ENCODE measurements at regions not wholly inside any gene's neighbourhood (a gene's known extent, or its start where the extent isn't known, plus 50 kb on each side); places are given as distances from the start of the nearest gene placed in this dataset.

DNA sequence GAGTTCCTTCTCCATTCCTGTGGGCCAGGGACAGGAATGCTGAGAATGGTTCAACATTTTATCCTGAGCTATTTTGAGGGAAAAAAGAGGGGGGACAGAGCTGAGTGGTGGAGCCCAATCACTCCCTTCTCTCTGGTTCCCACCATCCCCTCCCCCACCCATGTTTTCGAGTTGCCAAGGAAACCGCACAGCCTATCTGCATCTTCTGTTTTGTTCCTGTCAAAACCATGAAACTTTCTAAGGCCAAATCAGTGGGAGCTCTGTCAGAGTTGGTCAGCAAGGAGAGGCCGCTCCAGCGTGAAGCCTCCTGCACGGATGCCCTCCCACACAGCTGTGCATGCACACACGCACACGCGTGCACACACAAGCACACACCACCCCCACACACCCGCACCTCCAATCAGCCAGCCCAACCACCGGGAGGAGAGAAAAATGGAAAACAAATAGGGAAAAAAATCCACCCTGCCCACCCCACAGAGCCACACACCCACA lies 54.5 kb upstream of the ATP2B4 start:
- TF ChIP-seq EZH2 (IDR thresholded peaks at IDR 0.05; ENCODE audit: low read depth): no peak
- TF ChIP-seq, protein P1, sequence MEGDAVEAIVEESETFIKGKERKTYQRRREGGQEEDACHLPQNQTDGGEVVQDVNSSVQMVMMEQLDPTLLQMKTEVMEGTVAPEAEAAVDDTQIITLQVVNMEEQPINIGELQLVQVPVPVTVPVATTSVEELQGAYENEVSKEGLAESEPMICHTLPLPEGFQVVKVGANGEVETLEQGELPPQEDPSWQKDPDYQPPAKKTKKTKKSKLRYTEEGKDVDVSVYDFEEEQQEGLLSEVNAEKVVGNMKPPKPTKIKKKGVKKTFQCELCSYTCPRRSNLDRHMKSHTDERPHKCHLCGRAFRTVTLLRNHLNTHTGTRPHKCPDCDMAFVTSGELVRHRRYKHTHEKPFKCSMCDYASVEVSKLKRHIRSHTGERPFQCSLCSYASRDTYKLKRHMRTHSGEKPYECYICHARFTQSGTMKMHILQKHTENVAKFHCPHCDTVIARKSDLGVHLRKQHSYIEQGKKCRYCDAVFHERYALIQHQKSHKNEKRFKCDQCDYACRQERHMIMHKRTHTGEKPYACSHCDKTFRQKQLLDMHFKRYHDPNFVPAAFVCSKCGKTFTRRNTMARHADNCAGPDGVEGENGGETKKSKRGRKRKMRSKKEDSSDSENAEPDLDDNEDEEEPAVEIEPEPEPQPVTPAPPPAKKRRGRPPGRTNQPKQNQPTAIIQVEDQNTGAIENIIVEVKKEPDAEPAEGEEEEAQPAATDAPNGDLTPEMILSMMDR (conservative IDR thresholded peaks at IDR 0.05): no peak
- DNase-seq: no peak
- H3K79me2 ChIP-seq (ENCODE audit: low read depth): no peaks in the 10 kb centered on the region
- H3K36me3 ChIP-seq (ENCODE audit: low read depth): no peaks in the 10 kb centered on the region
- H3K4me1 ChIP-seq (replicated peaks; ENCODE audit: insufficient read depth): peaks cover 28% of the 10 kb centered on the region
- ChIA-PET CTCF (no interaction called here), POLR2A (ENCODE audit: unreplicated experiment) (interaction anchor here (0.7 kb wide), 1 partner anchor 33 kb away, joined by 24 read pairs; no protein-coding TSS in a partner anchor)
- H3K9me2 ChIP-seq (ENCODE audit: insufficient read depth): no peaks in the 10 kb centered on the region
- peaks cover 14% of the 10 kb centered on the region; the same call in 1 of the 2 replicates for H3F3A ChIP-seq (ENCODE audit: insufficient read depth, low read depth)
- H4K20me1 ChIP-seq (ENCODE audit: insufficient read depth): no peaks in the 10 kb centered on the region
- H3K4me3 ChIP-seq: no peak overlapping the region
- no TSS peak for BruUV-seq (replicated peaks)
- H3K9me3 ChIP-seq (ENCODE audit: insufficient read depth, low read depth): no peaks in the 10 kb centered on the region
- intact Hi-C loops (cut with micrococcal nuclease; ENCODE audit: unreplicated experiment): no loop called here
- H3K4me2 ChIP-seq: no peak overlapping the region
- H3K27me3 ChIP-seq (ENCODE audit: insufficient read depth, low read depth): no peaks in the 10 kb centered on the region
- H3K27ac ChIP-seq: no peak overlapping the region
- H2AFZ ChIP-seq: no peak overlapping the region

DNA sequence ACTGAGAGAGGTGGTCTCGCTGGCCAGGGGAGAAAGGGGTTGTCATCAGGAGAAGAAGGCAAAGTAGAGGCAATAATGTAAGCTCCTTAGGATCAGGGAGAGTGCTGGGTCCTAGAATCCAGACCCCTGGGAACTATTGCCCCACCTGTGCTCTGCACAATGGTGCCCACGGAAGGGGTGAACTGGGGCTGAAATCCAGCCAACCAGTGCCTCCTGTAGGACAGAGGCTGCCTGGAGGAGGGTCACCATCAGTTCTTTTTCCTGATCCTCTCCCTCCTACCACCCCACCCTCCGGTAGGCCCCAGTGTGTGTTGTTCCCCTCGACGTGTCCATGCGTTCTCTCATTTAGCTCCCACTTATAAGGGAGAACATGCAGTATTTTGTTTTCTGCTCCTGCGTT lies 52.9 kb upstream of the ATP2B4 start:
- H3K27ac ChIP-seq: no peak overlapping the region
- CTCF ChIA-PET: interaction anchor here (0.7 kb wide), 1 partner anchor 1153 kb away, joined by 4 read pairs; no protein-coding TSS in a partner anchor

More for the DNA sequence above, 52.9 kb upstream of the ATP2B4 start:
- H3K4me2 ChIP-seq: no peak overlapping the region
- H4K20me1 ChIP-seq (ENCODE audit: insufficient read depth): no peaks in the 10 kb centered on the region
- DNase-seq: no peak
- intact Hi-C loops (cut with micrococcal nuclease; ENCODE audit: unreplicated experiment): no loop called here
- no peaks in the 10 kb centered on the region for H3K9me3 ChIP-seq (ENCODE audit: insufficient read depth, low read depth)
- H3K9me2 ChIP-seq (ENCODE audit: insufficient read depth): no peaks in the 10 kb centered on the region
- TF ChIP-seq, protein P1 (conservative IDR thresholded peaks at IDR 0.05): no peak
- no peak for TF ChIP-seq EZH2 (IDR thresholded peaks at IDR 0.05; ENCODE audit: low read depth)
- peaks cover 14% of the 10 kb centered on the region; the same call in 1 of the 2 replicates for H3F3A ChIP-seq (ENCODE audit: insufficient read depth, low read depth)
- POLR2A ChIA-PET (ENCODE audit: unreplicated experiment): interaction anchor here (0.5 kb wide), 1 partner anchor 268 kb away, joined by 3 read pairs; no protein-coding TSS in a partner anchor
- no TSS peak for BruUV-seq (replicated peaks)
- no peak overlapping the region for H3K4me3 ChIP-seq
- H3K4me1 ChIP-seq (replicated peaks; ENCODE audit: insufficient read depth): peaks cover 24% of the 10 kb centered on the region
- no peaks in the 10 kb centered on the region for H3K36me3 ChIP-seq (ENCODE audit: low read depth)
- no peaks in the 10 kb centered on the region for H3K27me3 ChIP-seq (ENCODE audit: insufficient read depth, low read depth)
- H2AFZ ChIP-seq: no peak overlapping the region
- no peaks in the 10 kb centered on the region for H3K79me2 ChIP-seq (ENCODE audit: low read depth)
